ENCODE measurements at regions not wholly inside any gene's neighbourhood (a gene's known extent, or its start where the extent isn't known, plus 50 kb on each side); places are given as distances from the start of the nearest gene placed in this dataset.

- Histone ChIP-seq H3K9me3 (no peaks in the 10 kb centered on the region), H3K27ac (no peak overlapping the region), H3K36me3 (no peaks in the 10 kb centered on the region), H3K27me3 (replicated peaks; ENCODE audit: insufficient read depth) (no peaks in the 10 kb centered on the region), H3K4me3 (no peak overlapping the region), H3K4me1 (replicated peaks) (no peaks in the 10 kb centered on the region)
- intact Hi-C loops (cut with DNase I): no loop called here
- DNase-seq (ENCODE audit: low spot score): no peak
- 78% methylated on average over 7 of the region's 7 CpGs for WGBS
- no peak for TF ChIP-seq POLR2A (IDR thresholded peaks at IDR 0.05)
- TF ChIP-seq CTCF (IDR thresholded peaks at IDR 0.05): no peak
- no peak for TF ChIP-seq POLR2AphosphoS5 (IDR thresholded peaks at IDR 0.05)
Observed at GRCh38 chr3:102189956-102190723, 244.7 kb upstream of the ZPLD1 start.

- Histone ChIP-seq H3K36me3 (no peaks in the 10 kb centered on the region), H3K27ac (no peak overlapping the region), H3K27me3 (replicated peaks; ENCODE audit: insufficient read depth) (no peaks in the 10 kb centered on the region), H3K4me3 (no peak overlapping the region), H3K4me1 (replicated peaks) (no peaks in the 10 kb centered on the region), H3K9me3 (no peaks in the 10 kb centered on the region)
- WGBS: 90% methylated on average over 2 of the region's 2 CpGs
- DNase-seq (ENCODE audit: low spot score): no peak
- intact Hi-C loops (cut with DNase I): no loop called here
- TF ChIP-seq CTCF (IDR thresholded peaks at IDR 0.05): no peak
- TF ChIP-seq POLR2AphosphoS5 (IDR thresholded peaks at IDR 0.05): no peak
- TF ChIP-seq POLR2A (IDR thresholded peaks at IDR 0.05): no peak
Observed at GRCh38 chr3:102192575-102192974, 242.2 kb upstream of the ZPLD1 start.

GRCh38 chr3:102193255-102193654 lies 241.6 kb upstream of the ZPLD1 start:
- 92% methylated on average over 1 of the region's 1 CpG for WGBS
- no peak overlapping the region for H3K27ac ChIP-seq
- no peaks in the 10 kb centered on the region for H3K4me1 ChIP-seq (replicated peaks)
- H3K9me3 ChIP-seq: no peaks in the 10 kb centered on the region
- no peaks in the 10 kb centered on the region for H3K36me3 ChIP-seq
- intact Hi-C loops (cut with DNase I): no loop called here
- H3K4me3 ChIP-seq: no peak overlapping the region
- no peaks in the 10 kb centered on the region for H3K27me3 ChIP-seq (replicated peaks; ENCODE audit: insufficient read depth)
- DNase-seq (ENCODE audit: low spot score): no peak
- TF ChIP-seq CTCF (IDR thresholded peaks at IDR 0.05) (no peak), POLR2AphosphoS5 (IDR thresholded peaks at IDR 0.05) (no peak), POLR2A (IDR thresholded peaks at IDR 0.05) (no peak)

DNA sequence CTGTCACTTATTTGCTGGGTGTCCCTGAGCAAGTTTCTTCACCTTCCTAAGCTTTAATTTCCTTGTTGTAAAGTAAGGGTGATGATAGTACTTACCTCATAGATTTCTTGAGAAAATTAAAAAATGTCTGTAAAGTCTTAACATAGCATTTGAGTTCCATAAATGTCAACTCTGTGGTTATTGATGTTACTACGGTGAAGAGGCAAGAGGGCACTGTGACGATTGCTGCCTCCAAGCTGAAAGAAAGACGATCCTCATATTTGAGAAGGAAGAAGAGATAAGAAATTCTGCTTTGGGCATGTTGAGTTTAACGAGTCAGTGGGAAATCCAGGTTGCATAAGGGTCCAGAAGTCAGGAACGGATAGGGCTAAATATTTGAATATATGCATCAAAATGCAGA lies 240.8 kb upstream of the ZPLD1 start:
- no peak for DNase-seq (ENCODE audit: low spot score)
- no peak overlapping the region for H3K27ac ChIP-seq
- WGBS: 48% methylated on average over 5 of the region's 5 CpGs
- no peaks in the 10 kb centered on the region for H3K4me1 ChIP-seq (replicated peaks)
- TF ChIP-seq POLR2A (IDR thresholded peaks at IDR 0.05) (no peak), CTCF (IDR thresholded peaks at IDR 0.05) (no peak), POLR2AphosphoS5 (IDR thresholded peaks at IDR 0.05) (no peak)
- H3K9me3 ChIP-seq: no peaks in the 10 kb centered on the region
- no peak overlapping the region for H3K4me3 ChIP-seq
- H3K36me3 ChIP-seq: no peaks in the 10 kb centered on the region
- H3K27me3 ChIP-seq (replicated peaks; ENCODE audit: insufficient read depth): no peaks in the 10 kb centered on the region
- intact Hi-C loops (cut with DNase I): no loop called here

DNA sequence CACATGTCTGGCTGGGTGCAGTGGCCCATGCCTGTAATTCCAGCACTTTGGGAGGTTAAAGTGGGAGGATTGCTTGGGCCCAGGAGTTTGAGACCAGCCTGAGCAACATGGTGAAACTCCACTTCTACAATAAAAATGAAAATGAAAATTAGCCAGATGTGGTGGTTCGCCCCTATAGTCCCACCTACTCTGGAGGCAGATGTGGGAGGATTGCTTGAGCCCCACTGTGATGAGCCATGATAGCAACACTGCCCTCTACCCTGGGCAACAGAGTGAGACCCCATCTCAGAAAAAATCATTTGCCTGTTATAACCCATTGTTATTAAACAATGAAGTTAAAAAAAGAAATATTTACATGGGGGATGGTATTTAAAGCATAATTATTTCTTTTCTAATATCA lies 240.1 kb upstream of the ZPLD1 start:
- Histone ChIP-seq H3K27me3 (replicated peaks; ENCODE audit: insufficient read depth) (no peaks in the 10 kb centered on the region), H3K36me3 (no peaks in the 10 kb centered on the region), H3K9me3 (no peaks in the 10 kb centered on the region), H3K27ac (no peak overlapping the region), H3K4me1 (replicated peaks) (no peaks in the 10 kb centered on the region), H3K4me3 (no peak overlapping the region)
- intact Hi-C loops (cut with DNase I): no loop called here
- 94% methylated on average over 1 of the region's 1 CpG for WGBS
- DNase-seq (ENCODE audit: low spot score): no peak
- TF ChIP-seq POLR2A (IDR thresholded peaks at IDR 0.05): no peak
- TF ChIP-seq POLR2AphosphoS5 (IDR thresholded peaks at IDR 0.05): no peak
- no peak for TF ChIP-seq CTCF (IDR thresholded peaks at IDR 0.05)
